NCI-H526 (cell line): ENCODE measurements at regions not wholly inside any gene's neighbourhood (a gene's known extent, or its start where the extent isn't known, plus 50 kb on each side); places are given as distances from the start of the nearest gene placed in this dataset.
"Not testable (repeated sequence)": the region's sequence is repeated elsewhere in the genome, so short reads cannot be mapped to it uniquely, and the experiment has no call there.

Experiments used
- DNase-seq, 2 experiments: peaks; one replicate each; lab custom pipeline; 2025; lab: John Stamatoyannopoulos, UW

- peak; percentile 17 to 54 for DNase-seq
Measured at GRCh38 chr21:17679002-17679600, 66.4 kb upstream of the BTG3 start.

- not testable (repeated sequence) for DNase-seq
Measured at GRCh38 chr21:17676930-17677329, 64.2 kb upstream of the BTG3 start.

GRCh38 chr21:17674106-17674505, 61.4 kb upstream of the BTG3 start:
- no peak for DNase-seq

GRCh38 chr21:17673261-17674020, 60.7 kb upstream of the BTG3 start:
- no peak for DNase-seq

- DNase-seq, result no peak
Measured at GRCh38 chr21:17671733-17672132, 59.0 kb upstream of the BTG3 start.

GRCh38 chr21:17668479-17669140, 55.9 kb upstream of the BTG3 start:
- DNase-seq, result no peak

GRCh38 chr21:17667256-17667655, 54.6 kb upstream of the BTG3 start:
- peak in 1 of 2 experiments; percentile 19 for DNase-seq
